SK-N-SH treated with all-trans-retinoic acid at 6 μM for 48 hours (cell line): ENCODE measurements at regions not wholly inside any gene's neighbourhood (a gene's known extent, or its start where the extent isn't known, plus 50 kb on each side); places are given as distances from the start of the nearest gene placed in this dataset.

Source experiments
- ATAC-seq: fragments of 200-7000 bp; cut with Tn5 transposase; 3 replicates; pipeline ENCODE4 v1.9.1; 2020; ENCODE audit warnings: mild to moderate bottlenecking, moderate library complexity
- ARNTL ChIP-seq: fragments of 450-650 bp; formaldehyde crosslinking; IDR thresholded peaks from 2 replicates; pipeline ENCODE4 v1.5.0; 2020; ENCODE audit warnings: low read depth, mild to moderate bottlenecking, moderate library complexity, borderline replicate concordance
- BACH2 ChIP-seq: fragments of 250-450 bp; sonication (Bioruptor Pico); IDR thresholded peaks from 2 replicates; pipeline ENCODE4 v1.9.0; 2021; ENCODE audit warnings: mild to moderate bottlenecking, borderline replicate concordance
- CSDC2 ChIP-seq: fragments of 250-450 bp; sonication (Bioruptor Pico); IDR thresholded peaks from 2 replicates; pipeline ENCODE4 v1.5.0; 2020; ENCODE audit warnings: mild to moderate bottlenecking, moderate library complexity
- ESRRG ChIP-seq: fragments of 250-450 bp; sonication (Bioruptor Pico); IDR thresholded peaks from 2 replicates; pipeline ENCODE4 v1.6.1; 2021; ENCODE audit warnings: mild to moderate bottlenecking
- GLIS3 ChIP-seq: fragments of 250-450 bp; sonication (Bioruptor Pico); IDR thresholded peaks from 2 replicates; pipeline ENCODE4 v1.5.0; 2020; ENCODE audit warnings: mild to moderate bottlenecking, moderate library complexity
- ISL1 ChIP-seq: fragments of 250-450 bp; sonication (Bioruptor Pico); IDR thresholded peaks from 2 replicates; pipeline ENCODE4 v2.1.2; 2022; ENCODE audit warnings: mild to moderate bottlenecking, moderate library complexity
- OSR1 ChIP-seq: fragments of 250-450 bp; sonication (Bioruptor Pico); IDR thresholded peaks from 2 replicates; pipeline ENCODE4 v1.8.0; 2022; ENCODE audit warnings: moderate library complexity, mild to moderate bottlenecking, inconsistent platforms
- PATZ1 ChIP-seq: fragments of 250-450 bp; sonication (Bioruptor Pico); IDR thresholded peaks from 2 replicates; pipeline ENCODE4 v1.8.0; 2020; ENCODE audit warnings: mild to moderate bottlenecking, moderate library complexity, borderline replicate concordance
- PPARA ChIP-seq: fragments of 250-450 bp; sonication (Bioruptor Pico); IDR thresholded peaks from 2 replicates; pipeline ENCODE4 v1.5.0; 2020; ENCODE audit warnings: mild to moderate bottlenecking, borderline replicate concordance
- RARB ChIP-seq: fragments of 250-450 bp; sonication (Bioruptor Pico); IDR thresholded peaks from 2 replicates; pipeline ENCODE4 v1.8.0; 2021; ENCODE audit warnings: mild to moderate bottlenecking, moderate library complexity
- SNAI2 ChIP-seq: fragments of 250-450 bp; sonication (Bioruptor Pico); IDR thresholded peaks from 2 replicates; pipeline ENCODE4 v1.5.0; 2020; ENCODE audit warnings: mild to moderate bottlenecking, moderate library complexity
- TCF4 ChIP-seq: fragments of 250-450 bp; sonication (Bioruptor Pico); IDR thresholded peaks from 2 replicates; pipeline ENCODE4 v1.8.0; 2021; ENCODE audit warnings: mild to moderate bottlenecking, moderate library complexity, borderline replicate concordance
- TOX ChIP-seq: fragments of 250-450 bp; sonication (Bioruptor Pico); IDR thresholded peaks from 2 replicates; pipeline ENCODE4 v1.8.0; 2021; ENCODE audit warnings: mild to moderate bottlenecking, moderate library complexity, borderline replicate concordance
- TSHZ2 ChIP-seq: fragments of 250-450 bp; sonication (Bioruptor Pico); IDR thresholded peaks from 2 replicates; pipeline ENCODE4 v1.5.0; 2020; ENCODE audit warnings: mild to moderate bottlenecking, moderate library complexity
- ZC3H10 ChIP-seq: fragments of 250-450 bp; sonication (Bioruptor Pico); IDR thresholded peaks from 2 replicates; pipeline ENCODE4 v1.5.1; 2021; ENCODE audit warnings: mild to moderate bottlenecking, moderate library complexity
- ZFP3 ChIP-seq: fragments of 250-450 bp; sonication (Bioruptor Pico); IDR thresholded peaks from 2 replicates; pipeline ENCODE4 v1.5.0; 2020; ENCODE audit warnings: mild to moderate bottlenecking, moderate library complexity
- ZFP30 ChIP-seq: fragments of 450-650 bp; formaldehyde crosslinking; IDR thresholded peaks from 2 replicates; pipeline ENCODE4 v1.5.0; 2022; ENCODE audit warnings: mild to moderate bottlenecking, moderate library complexity
- ZNF565 ChIP-seq: fragments of 450-650 bp; formaldehyde crosslinking; conservative IDR thresholded peaks from 2 replicates; pipeline ENCODE4 v1.5.0; 2020; ENCODE audit warnings: low read depth, mild to moderate bottlenecking, moderate library complexity
- ZNF70 ChIP-seq: fragments of 450-650 bp; formaldehyde crosslinking; IDR thresholded peaks from 2 replicates; pipeline ENCODE4 v1.5.0; 2020; ENCODE audit warnings: mild to moderate bottlenecking, moderate library complexity
- ZNF8 ChIP-seq: fragments of 450-650 bp; formaldehyde crosslinking; IDR thresholded peaks from 2 replicates; pipeline ENCODE4 v1.5.0; 2020; ENCODE audit warnings: mild to moderate bottlenecking, moderate library complexity
- TF ChIP-seq, protein P1 (sequence below): fragments of 250-450 bp; sonication (Bioruptor Pico); IDR thresholded peaks from 2 replicates; pipeline ENCODE4 v1.8.0; 2021; ENCODE audit warnings: low read depth, mild to moderate bottlenecking, moderate library complexity, borderline replicate concordance
- TF ChIP-seq, protein P2 (sequence below): fragments of 250-450 bp; sonication (Bioruptor Pico); IDR thresholded peaks from 2 replicates; pipeline ENCODE4 v1.5.1; 2020; ENCODE audit warnings: low read depth, mild to moderate bottlenecking, moderate library complexity
- TF ChIP-seq, protein P3 (sequence below): fragments of 250-450 bp; sonication (Bioruptor Pico); IDR thresholded peaks from 2 replicates; pipeline ENCODE4 v1.5.1; 2021; ENCODE audit warnings: mild to moderate bottlenecking, moderate library complexity

DNA sequence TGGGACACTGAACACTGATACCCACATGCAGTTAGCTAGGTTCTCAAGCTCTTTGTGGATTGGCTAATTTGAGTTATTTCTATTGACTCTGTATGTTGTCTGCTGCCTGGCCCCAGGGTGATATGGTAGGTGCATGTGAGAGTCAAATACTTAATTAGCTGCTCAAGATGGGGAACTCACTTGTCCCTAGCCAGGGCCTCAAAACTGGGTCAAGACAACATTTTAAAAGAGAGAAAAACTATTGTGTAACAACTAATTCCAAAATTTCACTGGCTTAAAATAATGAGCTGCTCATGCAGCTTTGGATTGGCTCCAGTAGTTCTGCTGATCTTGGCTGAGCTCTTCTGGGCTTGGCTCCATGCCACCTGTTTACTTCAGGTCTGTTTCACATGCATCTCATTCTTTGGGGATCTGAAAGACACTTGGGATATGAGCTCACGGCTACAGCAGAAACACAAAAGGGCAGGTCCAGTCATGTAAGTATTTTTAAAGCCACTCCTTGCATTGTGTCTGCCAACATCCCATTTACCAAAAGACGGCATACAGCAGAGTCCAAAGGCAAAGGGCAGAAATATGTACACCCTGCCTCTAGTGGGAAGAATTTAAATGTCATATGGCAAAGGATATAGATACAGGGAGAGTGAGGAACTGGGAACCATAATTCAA is 716.8 kb downstream of the SUCLG1 start:
- no peak for ATAC-seq
- no peak for TF ChIP-seq CSDC2
- TF ChIP-seq GLIS3, result no peak
- TF ChIP-seq BACH2 (CRISPR knock-in tag), result no peak
- no peak for TF ChIP-seq PPARA (CRISPR knock-in tag)
- no peak for TF ChIP-seq TOX (CRISPR knock-in tag)
- TF ChIP-seq ISL1, result no peak
- no peak for TF ChIP-seq RARB
- TF ChIP-seq PATZ1 (CRISPR knock-in tag), result no peak

DNA sequence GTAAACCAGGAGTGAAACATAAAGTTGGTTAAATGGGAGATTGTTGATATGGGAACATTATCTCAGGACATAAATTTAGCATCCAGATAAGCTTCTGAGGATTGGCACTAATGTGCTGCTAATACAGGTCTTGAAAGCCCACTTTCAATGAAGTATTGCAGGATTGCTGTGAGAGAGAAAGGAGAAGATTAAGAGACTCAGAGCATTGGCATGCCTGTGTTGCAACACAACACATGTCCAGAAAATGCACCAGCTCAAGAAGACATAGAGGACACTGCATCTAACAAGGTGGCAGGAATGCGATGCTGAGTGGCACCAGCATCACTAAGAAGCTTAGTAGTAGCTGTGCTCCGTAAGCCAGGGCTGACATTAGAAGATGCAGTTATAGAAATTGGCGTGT is 728.9 kb downstream of the SUCLG1 start:
- no peak for ATAC-seq
- TF ChIP-seq ESRRG (CRISPR knock-in tag), result no peak
- no peak for TF ChIP-seq ZNF70 (CRISPR knock-in tag)
- no peak for TF ChIP-seq ZFP30 (CRISPR knock-in tag)
- TF ChIP-seq, protein P1, sequence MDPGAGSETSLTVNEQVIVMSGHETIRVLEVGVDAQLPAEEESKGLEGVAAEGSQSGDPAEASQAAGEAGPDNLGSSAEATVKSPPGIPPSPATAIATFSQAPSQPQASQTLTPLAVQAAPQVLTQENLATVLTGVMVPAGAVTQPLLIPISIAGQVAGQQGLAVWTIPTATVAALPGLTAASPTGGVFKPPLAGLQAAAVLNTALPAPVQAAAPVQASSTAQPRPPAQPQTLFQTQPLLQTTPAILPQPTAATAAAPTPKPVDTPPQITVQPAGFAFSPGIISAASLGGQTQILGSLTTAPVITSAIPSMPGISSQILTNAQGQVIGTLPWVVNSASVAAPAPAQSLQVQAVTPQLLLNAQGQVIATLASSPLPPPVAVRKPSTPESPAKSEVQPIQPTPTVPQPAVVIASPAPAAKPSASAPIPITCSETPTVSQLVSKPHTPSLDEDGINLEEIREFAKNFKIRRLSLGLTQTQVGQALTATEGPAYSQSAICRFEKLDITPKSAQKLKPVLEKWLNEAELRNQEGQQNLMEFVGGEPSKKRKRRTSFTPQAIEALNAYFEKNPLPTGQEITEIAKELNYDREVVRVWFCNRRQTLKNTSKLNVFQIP, result no peak
- no peak for TF ChIP-seq OSR1
- no peak for TF ChIP-seq ZC3H10 (CRISPR knock-in tag)
- no peak for TF ChIP-seq PPARA (CRISPR knock-in tag)
- TF ChIP-seq SNAI2 (CRISPR knock-in tag), result no peak
- no peak for TF ChIP-seq ZFP3 (CRISPR knock-in tag)
- no peak for TF ChIP-seq TSHZ2 (CRISPR knock-in tag)
- TF ChIP-seq TOX (CRISPR knock-in tag), result no peak
- no peak for TF ChIP-seq ISL1
- TF ChIP-seq RARB, result no peak
- no peak for TF ChIP-seq ZNF8 (CRISPR knock-in tag)
- no peak for TF ChIP-seq ZNF565 (CRISPR knock-in tag)
- TF ChIP-seq, protein P2, sequence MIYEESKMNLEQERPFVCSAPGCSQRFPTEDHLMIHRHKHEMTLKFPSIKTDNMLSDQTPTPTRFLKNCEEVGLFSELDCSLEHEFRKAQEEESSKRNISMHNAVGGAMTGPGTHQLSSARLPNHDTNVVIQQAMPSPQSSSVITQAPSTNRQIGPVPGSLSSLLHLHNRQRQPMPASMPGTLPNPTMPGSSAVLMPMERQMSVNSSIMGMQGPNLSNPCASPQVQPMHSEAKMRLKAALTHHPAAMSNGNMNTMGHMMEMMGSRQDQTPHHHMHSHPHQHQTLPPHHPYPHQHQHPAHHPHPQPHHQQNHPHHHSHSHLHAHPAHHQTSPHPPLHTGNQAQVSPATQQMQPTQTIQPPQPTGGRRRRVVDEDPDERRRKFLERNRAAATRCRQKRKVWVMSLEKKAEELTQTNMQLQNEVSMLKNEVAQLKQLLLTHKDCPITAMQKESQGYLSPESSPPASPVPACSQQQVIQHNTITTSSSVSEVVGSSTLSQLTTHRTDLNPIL (CRISPR knock-in tag), result no peak
- no peak for TF ChIP-seq TCF4 (CRISPR knock-in tag)

DNA sequence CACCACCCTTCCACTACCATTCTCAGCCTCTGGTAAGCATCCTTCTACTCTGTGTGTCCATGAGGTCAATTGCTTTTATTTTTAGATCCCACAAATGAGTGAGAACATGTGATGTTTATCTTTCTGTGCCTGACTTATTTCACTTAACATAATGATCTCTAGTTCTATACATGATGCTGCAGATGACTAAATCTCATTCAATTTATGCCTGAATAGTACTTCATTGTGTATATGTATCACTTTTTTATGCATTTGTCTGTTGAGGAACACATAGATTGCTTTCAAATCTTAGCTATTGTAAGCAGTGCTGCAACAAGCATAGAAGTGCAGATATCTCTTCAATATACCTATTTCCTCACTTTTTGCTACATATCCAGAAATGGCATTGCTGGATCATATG is 733.3 kb downstream of the SUCLG1 start:
- ATAC-seq, result no peak
- no peak for TF ChIP-seq ZFP3 (CRISPR knock-in tag)
- no peak for TF ChIP-seq TSHZ2 (CRISPR knock-in tag)
- TF ChIP-seq ZFP30 (CRISPR knock-in tag), result no peak
- TF ChIP-seq ARNTL (CRISPR knock-in tag), result no peak
- TF ChIP-seq ZC3H10 (CRISPR knock-in tag), result no peak
- TF ChIP-seq, protein P3, sequence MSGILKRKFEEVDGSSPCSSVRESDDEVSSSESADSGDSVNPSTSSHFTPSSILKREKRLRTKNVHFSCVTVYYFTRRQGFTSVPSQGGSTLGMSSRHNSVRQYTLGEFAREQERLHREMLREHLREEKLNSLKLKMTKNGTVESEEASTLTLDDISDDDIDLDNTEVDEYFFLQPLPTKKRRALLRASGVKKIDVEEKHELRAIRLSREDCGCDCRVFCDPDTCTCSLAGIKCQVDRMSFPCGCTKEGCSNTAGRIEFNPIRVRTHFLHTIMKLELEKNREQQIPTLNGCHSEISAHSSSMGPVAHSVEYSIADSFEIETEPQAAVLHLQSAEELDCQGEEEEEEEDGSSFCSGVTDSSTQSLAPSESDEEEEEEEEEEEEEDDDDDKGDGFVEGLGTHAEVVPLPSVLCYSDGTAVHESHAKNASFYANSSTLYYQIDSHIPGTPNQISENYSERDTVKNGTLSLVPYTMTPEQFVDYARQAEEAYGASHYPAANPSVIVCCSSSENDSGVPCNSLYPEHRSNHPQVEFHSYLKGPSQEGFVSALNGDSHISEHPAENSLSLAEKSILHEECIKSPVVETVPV (CRISPR knock-in tag), result no peak
- no peak for TF ChIP-seq PPARA (CRISPR knock-in tag)
- TF ChIP-seq TCF4 (CRISPR knock-in tag), result no peak
- no peak for TF ChIP-seq GLIS3
- TF ChIP-seq TOX (CRISPR knock-in tag), result no peak
- no peak for TF ChIP-seq OSR1
- TF ChIP-seq SNAI2 (CRISPR knock-in tag), result no peak
- no peak for TF ChIP-seq ESRRG (CRISPR knock-in tag)
- TF ChIP-seq, protein P2 (CRISPR knock-in tag), result no peak
- TF ChIP-seq CSDC2, result no peak
